H54 (cell line): ENCODE measurements at regions not wholly inside any gene's neighbourhood (a gene's known extent, or its start where the extent isn't known, plus 50 kb on each side); places are given as distances from the start of the nearest gene placed in this dataset.

ENCODE experiments used
- DNase-seq: peaks from one replicate; pipeline ENCODE4 v3.0.0; 2011; ENCODE audit warnings: low spot score, mixed read lengths; ENCODE audit not compliant: insufficient read length
- FAIRE-seq: peaks from 3 replicates; lab custom pipeline; 2011; peaks lifted over from hg19 to GRCh38; lab: Jason Lieb, UNC
- POLR2A ChIP-seq: IDR thresholded peaks from 2 replicates; pipeline ENCODE4 v1.6.1; 2011; ENCODE audit warnings: low read depth, mild to moderate bottlenecking, low read length

GRCh38 chr10:76721891-76722505, 915.6 kb downstream of the KCNMA1 start:
- FAIRE-seq: no peak
- no peak for DNase-seq
- TF ChIP-seq POLR2A: no peak

- no peak for FAIRE-seq
- DNase-seq: no peak
- TF ChIP-seq POLR2A: no peak
Measured at GRCh38 chr10:76719006-76719405, 918.6 kb downstream of the KCNMA1 start.

GRCh38 chr10:76717141-76717540, 920.5 kb downstream of the KCNMA1 start:
- peak; percentile 86 for FAIRE-seq

GRCh38 chr10:76711222-76711997, 926.2 kb downstream of the KCNMA1 start:
- FAIRE-seq (no peak), DNase-seq (no peak)
- TF ChIP-seq POLR2A: no peak

More at GRCh38 chr10:76717141-76717540, 920.5 kb downstream of the KCNMA1 start:
- DNase-seq: no peak
- TF ChIP-seq POLR2A: no peak

GRCh38 chr10:76700241-76700640, 937.4 kb downstream of the KCNMA1 start:
- FAIRE-seq (no peak), DNase-seq (no peak)
- TF ChIP-seq POLR2A: no peak

GRCh38 chr10:76697923-76698322, 939.7 kb downstream of the KCNMA1 start:
- TF ChIP-seq POLR2A: no peak
- DNase-seq (no peak), FAIRE-seq (no peak)

GRCh38 chr10:76695069-76695468, 942.5 kb downstream of the KCNMA1 start:
- DNase-seq (no peak), FAIRE-seq (no peak)
- no peak for TF ChIP-seq POLR2A

GRCh38 chr10:76686201-76686600, 951.4 kb downstream of the KCNMA1 start:
- no peak for TF ChIP-seq POLR2A
- DNase-seq: no peak
- FAIRE-seq: no peak

GRCh38 chr10:76684968-76685367, 952.6 kb downstream of the KCNMA1 start:
- no peak for DNase-seq
- TF ChIP-seq POLR2A: no peak
- FAIRE-seq: no peak

GRCh38 chr10:76681153-76681552, 956.5 kb downstream of the KCNMA1 start:
- no peak for TF ChIP-seq POLR2A
- DNase-seq (no peak), FAIRE-seq (no peak)

- no peak for TF ChIP-seq POLR2A
- DNase-seq: no peak
- FAIRE-seq: no peak
Measured at GRCh38 chr10:76679030-76679429, 958.6 kb downstream of the KCNMA1 start.

GRCh38 chr10:76675951-76676587, 961.5 kb downstream of the KCNMA1 start:
- no peak for TF ChIP-seq POLR2A
- no peak for DNase-seq
- FAIRE-seq: no peak

- no peak for TF ChIP-seq POLR2A
- FAIRE-seq: no peak
- no peak for DNase-seq
Measured at GRCh38 chr10:76675561-76675950, 962.1 kb downstream of the KCNMA1 start.
